DOHH2 (cell line): ENCODE measurements at regions not wholly inside any gene's neighbourhood (a gene's known extent, or its start where the extent isn't known, plus 50 kb on each side); places are given as distances from the start of the nearest gene placed in this dataset.

Experiments
- CTCF ChIP-seq: fragments of 200-600 bp; sonication (generic); IDR thresholded peaks from one replicate; pipeline ENCODE4 v1.5.1; 2014; ENCODE audit warnings: antibody characterized with exemption, mild to moderate bottlenecking, low read depth, low read length; ENCODE audit not compliant: poor library complexity, severe bottlenecking
- EZH2phosphoT487 ChIP-seq: fragments of 200-600 bp; sonication (generic); IDR thresholded peaks from 2 replicates; pipeline ENCODE4 v1.6.1; 2017; ENCODE audit warnings: borderline replicate concordance, mild to moderate bottlenecking, antibody characterized with exemption, low read length, moderate library complexity, mixed read lengths

GRCh38 chr2:180478883-180479282, 471.8 kb upstream of the CWC22 start:
- TF ChIP-seq CTCF = no peak
- TF ChIP-seq EZH2phosphoT487 = no peak
